ENCODE measurements at regions not wholly inside any gene's neighbourhood (a gene's known extent, or its start where the extent isn't known, plus 50 kb on each side); places are given as distances from the start of the nearest gene placed in this dataset.
"Not testable (repeated sequence)": the region's sequence is repeated elsewhere in the genome, so short reads cannot be mapped to it uniquely, and the experiment has no call there.

DNA sequence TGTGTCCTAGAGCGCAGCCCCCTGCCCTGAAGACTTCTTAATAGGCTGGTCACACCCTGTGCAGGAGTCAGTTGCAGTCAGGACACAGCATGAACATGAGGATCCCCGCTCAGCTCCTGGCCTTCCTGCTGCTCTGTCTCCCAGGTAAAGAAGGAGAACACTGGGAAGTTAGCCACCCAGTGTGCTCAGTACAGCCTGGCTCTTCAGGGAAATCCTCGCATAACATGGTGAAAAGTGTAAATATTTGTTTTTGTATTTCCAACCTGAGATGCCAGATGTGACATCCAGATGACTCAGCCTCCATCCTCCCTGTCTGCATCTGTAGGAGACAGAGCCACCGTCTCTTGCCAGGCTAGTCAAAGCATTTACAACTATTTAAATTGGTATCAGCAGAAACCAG, 203.9 kb downstream of the ANKRD36B start:
- TF ChIP-seq CTCF, POLR2A (IDR thresholded peaks at IDR 0.05): not testable (repeated sequence)
